ENCODE measurements at regions not wholly inside any gene's neighbourhood (a gene's known extent, or its start where the extent isn't known, plus 50 kb on each side); places are given as distances from the start of the nearest gene placed in this dataset.
"Not testable (repeated sequence)": the region's sequence is repeated elsewhere in the genome, so short reads cannot be mapped to it uniquely, and the experiment has no call there.

DNA sequence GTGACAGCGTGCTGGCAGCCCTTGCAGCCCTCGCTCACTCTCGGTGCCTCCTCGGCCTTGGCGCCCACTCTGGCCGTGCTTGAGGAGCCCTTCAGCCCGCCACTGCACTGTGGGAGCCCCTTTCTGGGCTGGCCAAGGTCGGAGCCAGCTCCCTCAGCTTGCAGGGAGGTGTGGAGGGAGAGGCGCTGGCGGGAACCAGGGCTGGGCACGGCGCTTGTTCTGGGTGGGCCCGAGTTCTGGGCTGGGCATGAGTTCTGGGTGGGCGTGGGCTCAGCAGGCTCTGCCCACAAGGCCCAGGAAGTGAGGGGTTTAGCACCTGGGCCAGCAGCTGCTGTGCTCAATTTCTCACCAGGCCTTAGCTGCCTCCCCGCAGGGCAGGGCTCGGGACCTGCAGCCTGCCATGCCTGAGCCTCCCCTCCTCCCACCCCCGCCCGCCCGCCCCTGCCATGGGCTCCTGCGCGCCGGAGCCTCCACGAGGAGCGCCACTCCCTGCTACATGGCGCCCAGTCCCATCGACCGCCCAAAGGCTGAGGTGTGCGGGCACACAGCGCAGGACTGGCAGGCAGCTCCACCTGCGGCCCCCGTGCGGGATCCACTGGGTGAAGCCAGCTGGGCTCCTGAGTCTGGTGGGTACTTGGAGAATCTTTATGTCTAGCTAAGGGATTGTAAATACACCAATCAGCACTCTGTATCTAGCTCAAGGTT lies 169.7 kb downstream of the DEPDC1B start:
- not testable (repeated sequence) for TF ChIP-seq POLR2A (IDR thresholded peaks at IDR 0.05)
- TF ChIP-seq, protein P1, sequence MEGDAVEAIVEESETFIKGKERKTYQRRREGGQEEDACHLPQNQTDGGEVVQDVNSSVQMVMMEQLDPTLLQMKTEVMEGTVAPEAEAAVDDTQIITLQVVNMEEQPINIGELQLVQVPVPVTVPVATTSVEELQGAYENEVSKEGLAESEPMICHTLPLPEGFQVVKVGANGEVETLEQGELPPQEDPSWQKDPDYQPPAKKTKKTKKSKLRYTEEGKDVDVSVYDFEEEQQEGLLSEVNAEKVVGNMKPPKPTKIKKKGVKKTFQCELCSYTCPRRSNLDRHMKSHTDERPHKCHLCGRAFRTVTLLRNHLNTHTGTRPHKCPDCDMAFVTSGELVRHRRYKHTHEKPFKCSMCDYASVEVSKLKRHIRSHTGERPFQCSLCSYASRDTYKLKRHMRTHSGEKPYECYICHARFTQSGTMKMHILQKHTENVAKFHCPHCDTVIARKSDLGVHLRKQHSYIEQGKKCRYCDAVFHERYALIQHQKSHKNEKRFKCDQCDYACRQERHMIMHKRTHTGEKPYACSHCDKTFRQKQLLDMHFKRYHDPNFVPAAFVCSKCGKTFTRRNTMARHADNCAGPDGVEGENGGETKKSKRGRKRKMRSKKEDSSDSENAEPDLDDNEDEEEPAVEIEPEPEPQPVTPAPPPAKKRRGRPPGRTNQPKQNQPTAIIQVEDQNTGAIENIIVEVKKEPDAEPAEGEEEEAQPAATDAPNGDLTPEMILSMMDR (IDR thresholded peaks at IDR 0.05), result not testable (repeated sequence)
